ENCODE measurements at regions not wholly inside any gene's neighbourhood (a gene's known extent, or its start where the extent isn't known, plus 50 kb on each side); places are given as distances from the start of the nearest gene placed in this dataset.
A peak's percentile ranks its signal among the peaks of the same experiment; 100 is the strongest.

- Mint-ChIP-seq H3K4me1 (peaks cover 4% of the 10 kb centered on the region), H3K9me3 (peaks cover 4 to 15% (median 11%) of the 10 kb centered on the region in 7 donors), H3K27ac (no peak overlapping the region), H3K36me3 (no peaks in the 10 kb centered on the region), H3K27me3 (ENCODE audit: low read depth in 3 of 3) (peaks cover 2 to 4% (median 3%) of the 10 kb centered on the region in 3 donors), H3K4me3 (no peak overlapping the region)
- H3K4me3 ChIP-seq (replicated peaks in 1 of 3; ENCODE audit: low read depth in 2 of 3, low read length in 3 of 3): no peak overlapping the region
- H3K79me2 ChIP-seq (ENCODE audit: insufficient read depth, low read length): no peaks in the 10 kb centered on the region
- no peak overlapping the region for H2AFZ ChIP-seq (ENCODE audit: insufficient read depth, low read depth, low read length, poor library complexity, severe bottlenecking)
- no peaks in the 10 kb centered on the region for H3K4me1 ChIP-seq (ENCODE audit: control insufficient read depth in 1 of 2, insufficient read depth in 2 of 2, low read length in 2 of 2)
- no peak overlapping the region for H3K9ac ChIP-seq (ENCODE audit: insufficient read depth, low read length, poor library complexity, severe bottlenecking)
- no peak for DNase-seq
- intact Hi-C loops (cut with micrococcal nuclease): no loop called here
- no CpG with 5 or more reads among the region's 1 CpG for WGBS (ENCODE audit: insufficient coverage)
- no peaks in the 10 kb centered on the region for H3K9me3 ChIP-seq (replicated peaks in 1 of 2; ENCODE audit: control insufficient read depth in 1 of 2, insufficient read depth in 1 of 2, low read length in 2 of 2)
- H3K27me3 ChIP-seq (ENCODE audit: control insufficient read depth in 2 of 2, insufficient read depth in 2 of 2, low read length in 2 of 2): no peaks in the 10 kb centered on the region
- no peak overlapping the region for H3K27ac ChIP-seq (ENCODE audit: low read depth in 1 of 2, low read length in 2 of 2)
- H4K20me1 ChIP-seq (ENCODE audit: insufficient read depth, low read length): no peaks in the 10 kb centered on the region
- no peak overlapping the region for H3K4me2 ChIP-seq (replicated peaks; ENCODE audit: extremely low read depth, low read length, poor library complexity, severe bottlenecking)
- no peaks in the 10 kb centered on the region for H3K36me3 ChIP-seq (replicated peaks in 1 of 2; ENCODE audit: control insufficient read depth in 1 of 2, insufficient read depth in 2 of 2, low read length in 2 of 2)
- TF ChIP-seq CTCF (IDR thresholded peaks at IDR 0.05): no peak
These were observed 70.9 kb upstream of the RNF152 start for GRCh38 chr18:61963705-61964104.

GRCh38 chr18:61957801-61958516, 65.2 kb upstream of the RNF152 start:
- Histone ChIP-seq H3K4me1 (ENCODE audit: control insufficient read depth in 1 of 2, insufficient read depth in 2 of 2, low read length in 2 of 2) (no peaks in the 10 kb centered on the region), H4K20me1 (ENCODE audit: insufficient read depth, low read length) (no peaks in the 10 kb centered on the region), H3K4me2 (replicated peaks; ENCODE audit: extremely low read depth, low read length, poor library complexity, severe bottlenecking) (no peak overlapping the region), H3K79me2 (ENCODE audit: insufficient read depth, low read length) (no peaks in the 10 kb centered on the region), H3K9me3 (replicated peaks in 1 of 2; ENCODE audit: control insufficient read depth in 1 of 2, insufficient read depth in 1 of 2, low read length in 2 of 2) (peaks cover 26 to 29% of the 10 kb centered on the region in 2 donors), H3K27ac (ENCODE audit: low read depth in 1 of 2, low read length in 2 of 2) (no peak overlapping the region), H3K27me3 (ENCODE audit: control insufficient read depth in 2 of 2, insufficient read depth in 2 of 2, low read length in 2 of 2) (no peaks in the 10 kb centered on the region), H3K36me3 (replicated peaks in 1 of 2; ENCODE audit: control insufficient read depth in 1 of 2, insufficient read depth in 2 of 2, low read length in 2 of 2) (no peaks in the 10 kb centered on the region), H3K9ac (ENCODE audit: insufficient read depth, low read length, poor library complexity, severe bottlenecking) (no peak overlapping the region), H2AFZ (ENCODE audit: insufficient read depth, low read depth, low read length, poor library complexity, severe bottlenecking) (no peak overlapping the region), H3K4me3 (replicated peaks in 1 of 3; ENCODE audit: low read depth in 2 of 3, low read length in 3 of 3) (no peak overlapping the region)
- peak overlapping the region in 1 of 7 donors; percentile 40 for H3K27ac Mint-ChIP-seq
- intact Hi-C loops (cut with micrococcal nuclease): no loop called here
- no peak for DNase-seq
- 91% methylated on average over 12 of the region's 13 CpGs for WGBS (ENCODE audit: insufficient coverage)
- H3K27me3 Mint-ChIP-seq (ENCODE audit: low read depth in 3 of 3): peaks cover 1 to 4% (median 1%) of the 10 kb centered on the region in 3 donors
- peaks cover 2% of the 10 kb centered on the region for H3K4me1 Mint-ChIP-seq
- H3K9me3 Mint-ChIP-seq: peaks cover 28 to 46% (median 41%) of the 10 kb centered on the region in 7 donors
- TF ChIP-seq CTCF (IDR thresholded peaks at IDR 0.05): no peak
- H3K36me3 Mint-ChIP-seq: no peaks in the 10 kb centered on the region
- no peak overlapping the region for H3K4me3 Mint-ChIP-seq
